Heart right ventricle (tissue), 16 donors: ENCODE measurements at regions not wholly inside any gene's neighbourhood (a gene's known extent, or its start where the extent isn't known, plus 50 kb on each side); places are given as distances from the start of the nearest gene placed in this dataset.
"Not testable (repeated sequence)": the region's sequence is repeated elsewhere in the genome, so short reads cannot be mapped to it uniquely, and the experiment has no call there.

Experiments used
- ATAC-seq, 8 donors: fragments of 200-7000 bp; cut with Tn5 transposase; one replicate each; pipeline ENCODE4 v1.9.1; 2020; ENCODE audit warnings: mild to moderate bottlenecking in 8 of 8, moderate library complexity in 8 of 8, moderate number of reproducible peaks in 1 of 8
- DNase-seq, 2 donors: peaks; one replicate each; pipeline ENCODE4 v3.0.0-alpha.2; 2020
- H3K27ac ChIP-seq, 10 donors: fragments of 200-600 bp; sonication (generic) in 2 of 10; one replicate each; pipeline versions ENCODE4 v1.5.0 to v1.8.0; 2020 to 2022; ENCODE audit warnings: mild to moderate bottlenecking in 3 of 10
- H3K27me3 ChIP-seq, 7 donors: fragments of 200-600 bp; one replicate each; pipeline ENCODE4 v1.8.0; 2021 to 2022; ENCODE audit warnings: mild to moderate bottlenecking in 2 of 7
- H3K36me3 ChIP-seq, 9 donors: fragments of 200-600 bp; sonication (generic) in 1 of 9; one replicate each; pipeline versions ENCODE4 v1.5.0 to v1.8.0; 2020 to 2022; ENCODE audit warnings: mild to moderate bottlenecking in 2 of 9
- H3K4me1 ChIP-seq, 9 donors: fragments of 200-600 bp; sonication (generic) in 1 of 9; one replicate each; pipeline versions ENCODE4 v1.5.0 to v1.8.0; 2020 to 2022; ENCODE audit warnings: mild to moderate bottlenecking in 4 of 9
- H3K4me3 ChIP-seq, 10 donors: fragments of 200-600 bp; sonication (generic) in 2 of 10; one replicate each; pipeline versions ENCODE4 v1.5.0 to v1.8.0; 2020 to 2022; ENCODE audit warnings: mild to moderate bottlenecking in 7 of 10, moderate library complexity in 2 of 10
- H3K9me3 ChIP-seq, 11 donors: fragments of 200-600 bp in 10 of 11; sonication (generic) in 2 of 11; one replicate each; pipeline versions ENCODE4 v1.5.0 to v1.8.0; 2013 to 2022; ENCODE audit warnings: mild to moderate bottlenecking in 2 of 11, control low read depth in 1 of 11, moderate library complexity in 1 of 11
- WGBS, 2 donors: extraction: QIAGEN DNeasy Blood & Tissue Kit; methylation state at CpG; one replicate each; pipeline ENCODE4 v1.1.7; 2013; ENCODE audit warnings: inconsistent platforms in 1 of 2; 5-methylcytosine and 5-hydroxymethylcytosine counted together
- intact Hi-C, 10 donors: fragments of 100-400 bp; cut with DNase I; formaldehyde crosslinking; loops; one replicate each; pipeline versions ENCODE4 v1.11.1 to v1.14.2; 2022
- TF ChIP-seq, protein P1 (sequence below), 9 donors: fragments of 200-600 bp; sonication (generic) in 2 of 9; IDR thresholded peaks; one replicate each; pipeline versions ENCODE4 v1.5.0 to v1.8.0; 2021 to 2022; ENCODE audit warnings: antibody characterized with exemption in 9 of 9, mild to moderate bottlenecking in 5 of 9, moderate library complexity in 1 of 9
- donor health status: Arrhythmogenic right ventricular cardiomyopathy.
- donor health status: ischemic (EF 13 %, LVEDD 7.1; RV severe dilation, severe dysfunction).
- donor health status: healthy with polysubstance abuse.
- donor health status: DM: no; HTN: yes; CAD: no.
- donor health status: DM: no; HTN: no; CAD: no.
- donor health status: ischemic (EF 25% LVEDD 6.9; RV normal size, moderate dysfunction).
- donor health status: ischemic (EF 25% LVEDD 5.7; RV mildly dilated, moderate dysfunction).
- donor health status: healthy.
- donor health status: DM: yes; HTN: yes; CAD: no.
- donor health status: Ischemic cardiomyopathy.
- donor health status: ischemic (EF 35%, LVEDD 5.7; RV mildly dilated, moderate dysfunction).
- donor health status: nonischemic (EF 11% LVEDD 7.7; RV severe dilation, severe dysfunction).
- donor health status: DM: yes; HTN: yes; CAD: no.
- donor health status: PGD.
- donor health status: ischemic (EF 29% LVEDD 5.4; RV normal size, mild dysfunction).
- donor health status: nonischemic (EF 23%, LVEDD 6.1; RV moderate dilation, normal function).

DNA sequence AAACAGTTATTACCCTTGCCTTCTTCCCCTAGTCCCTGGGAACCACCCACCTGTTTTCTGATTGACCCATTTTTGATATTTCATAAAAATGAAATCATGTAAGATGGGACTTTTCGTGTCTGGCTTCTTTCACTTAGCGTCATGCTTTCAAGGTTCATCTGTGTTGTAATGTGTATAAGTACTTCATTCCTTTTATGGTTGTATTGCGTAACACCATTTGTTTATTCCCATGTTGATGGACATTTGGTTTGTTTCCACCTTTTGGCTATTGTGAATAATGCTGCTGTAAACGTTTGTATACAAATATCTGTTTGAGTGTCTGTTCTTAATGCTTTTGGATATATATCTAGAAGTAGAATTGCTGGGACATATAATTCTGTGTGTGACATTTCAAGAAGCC, 650.1 kb upstream of the COX7C start:
- no peak for ATAC-seq
- Histone ChIP-seq H3K27me3 (no peaks in the 10 kb centered on the region), H3K4me3 (no peak overlapping the region), H3K9me3 (peaks cover 0 to 4% (median 0%) of the 10 kb centered on the region in 11 donors), H3K27ac (no peak overlapping the region), H3K36me3 (no peaks in the 10 kb centered on the region), H3K4me1 (no peaks in the 10 kb centered on the region)
- 75 to 82% methylated on average over 4 of the region's 4 CpGs for WGBS, 2 donors
- no peak for DNase-seq
- intact Hi-C loops = no loop called here
- TF ChIP-seq, protein P1, sequence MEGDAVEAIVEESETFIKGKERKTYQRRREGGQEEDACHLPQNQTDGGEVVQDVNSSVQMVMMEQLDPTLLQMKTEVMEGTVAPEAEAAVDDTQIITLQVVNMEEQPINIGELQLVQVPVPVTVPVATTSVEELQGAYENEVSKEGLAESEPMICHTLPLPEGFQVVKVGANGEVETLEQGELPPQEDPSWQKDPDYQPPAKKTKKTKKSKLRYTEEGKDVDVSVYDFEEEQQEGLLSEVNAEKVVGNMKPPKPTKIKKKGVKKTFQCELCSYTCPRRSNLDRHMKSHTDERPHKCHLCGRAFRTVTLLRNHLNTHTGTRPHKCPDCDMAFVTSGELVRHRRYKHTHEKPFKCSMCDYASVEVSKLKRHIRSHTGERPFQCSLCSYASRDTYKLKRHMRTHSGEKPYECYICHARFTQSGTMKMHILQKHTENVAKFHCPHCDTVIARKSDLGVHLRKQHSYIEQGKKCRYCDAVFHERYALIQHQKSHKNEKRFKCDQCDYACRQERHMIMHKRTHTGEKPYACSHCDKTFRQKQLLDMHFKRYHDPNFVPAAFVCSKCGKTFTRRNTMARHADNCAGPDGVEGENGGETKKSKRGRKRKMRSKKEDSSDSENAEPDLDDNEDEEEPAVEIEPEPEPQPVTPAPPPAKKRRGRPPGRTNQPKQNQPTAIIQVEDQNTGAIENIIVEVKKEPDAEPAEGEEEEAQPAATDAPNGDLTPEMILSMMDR (IDR thresholded peaks at IDR 0.05) = no peak

DNA sequence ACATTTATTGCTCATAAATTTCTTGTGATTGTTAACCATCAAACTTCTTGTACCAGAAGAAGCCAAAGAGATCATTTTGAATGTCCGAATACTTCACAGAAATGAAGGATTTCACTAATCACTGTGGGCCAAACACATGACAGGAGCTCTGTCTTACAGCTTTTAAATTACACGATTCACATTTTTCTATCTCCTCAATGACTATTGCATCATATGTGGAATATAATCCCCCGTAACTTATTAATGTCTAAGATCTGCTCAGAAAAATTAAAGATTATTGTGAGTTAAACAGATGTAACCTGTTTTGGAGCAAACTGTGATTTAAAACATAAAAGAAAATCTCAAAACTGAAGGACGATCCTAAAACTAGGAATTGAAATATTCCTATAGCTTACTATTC, 645.2 kb upstream of the COX7C start:
- TF ChIP-seq, protein P1 (IDR thresholded peaks at IDR 0.05) = no peak
- no peaks in the 10 kb centered on the region for H3K36me3 ChIP-seq
- no peaks in the 10 kb centered on the region for H3K4me1 ChIP-seq
- H3K9me3 ChIP-seq = peaks cover 0 to 13% (median 0%) of the 10 kb centered on the region in 11 donors
- no peak overlapping the region for H3K27ac ChIP-seq
- H3K4me3 ChIP-seq = no peak overlapping the region
- ATAC-seq (no peak), DNase-seq (no peak)
- 86 to 89% methylated on average over 4 of the region's 4 CpGs for WGBS, 2 donors
- intact Hi-C loops = no loop called here
- no peaks in the 10 kb centered on the region for H3K27me3 ChIP-seq

DNA sequence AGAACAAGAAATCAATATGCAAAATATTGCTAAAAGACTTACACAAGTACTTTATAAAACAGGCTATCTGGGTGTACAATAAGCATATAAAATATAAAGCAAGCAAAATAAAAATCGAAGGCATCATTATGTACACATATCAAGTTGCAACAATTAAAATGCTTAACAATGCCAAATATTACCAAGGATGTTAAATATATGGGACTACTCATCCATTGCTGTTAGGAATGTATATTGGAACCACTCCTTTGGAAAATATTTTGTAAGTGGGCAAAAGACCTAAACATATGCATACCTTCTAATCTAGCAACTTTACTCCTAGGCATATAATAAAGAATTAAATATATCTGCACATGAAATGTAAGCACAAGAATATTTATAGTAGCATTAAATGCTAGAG, 632.6 kb upstream of the COX7C start:
- Histone ChIP-seq H3K27me3 (no peaks in the 10 kb centered on the region), H3K36me3 (no peaks in the 10 kb centered on the region), H3K4me1 (no peaks in the 10 kb centered on the region), H3K4me3 (no peak overlapping the region), H3K27ac (no peak overlapping the region), H3K9me3 (peaks cover 0 to 24% (median 0%) of the 10 kb centered on the region in 11 donors)
- TF ChIP-seq, protein P1 (IDR thresholded peaks at IDR 0.05) = no peak
- WGBS, 2 donors = 82 to 94% methylated on average over 1 of the region's 1 CpG
- intact Hi-C loops = no loop called here
- ATAC-seq = no peak
- no peak for DNase-seq

DNA sequence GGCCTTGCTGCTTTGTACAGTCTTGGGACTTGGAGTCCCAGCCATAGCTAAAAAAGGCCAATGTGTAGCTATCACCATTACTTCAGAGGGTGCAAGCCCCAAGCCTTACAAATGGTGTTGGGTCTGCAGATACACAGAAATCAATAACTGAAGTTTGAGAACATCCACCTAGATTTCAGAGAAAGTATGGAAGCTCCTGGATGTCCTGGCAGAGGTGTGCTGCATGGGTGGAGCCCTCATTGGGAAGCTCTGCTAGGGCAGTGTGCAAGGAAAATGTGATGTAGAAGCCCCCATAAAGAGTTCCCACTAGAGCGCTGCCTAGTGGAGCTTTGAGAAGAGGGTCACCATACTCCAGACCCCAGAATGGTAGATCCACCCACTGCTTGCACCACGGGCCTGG, 626.7 kb upstream of the COX7C start:
- H3K36me3 ChIP-seq = no peaks in the 10 kb centered on the region
- H3K27ac ChIP-seq = no peak overlapping the region
- TF ChIP-seq, protein P1 (IDR thresholded peaks at IDR 0.05) = no peak
- no peaks in the 10 kb centered on the region for H3K4me1 ChIP-seq
- 72 to 81% methylated on average over 2 of the region's 2 CpGs for WGBS, 2 donors
- H3K9me3 ChIP-seq = peaks cover 0 to 41% (median 3%) of the 10 kb centered on the region in 11 donors
- H3K27me3 ChIP-seq = no peaks in the 10 kb centered on the region
- H3K4me3 ChIP-seq = no peak overlapping the region
- ATAC-seq (no peak), DNase-seq (no peak)
- intact Hi-C loops = no loop called here

DNA sequence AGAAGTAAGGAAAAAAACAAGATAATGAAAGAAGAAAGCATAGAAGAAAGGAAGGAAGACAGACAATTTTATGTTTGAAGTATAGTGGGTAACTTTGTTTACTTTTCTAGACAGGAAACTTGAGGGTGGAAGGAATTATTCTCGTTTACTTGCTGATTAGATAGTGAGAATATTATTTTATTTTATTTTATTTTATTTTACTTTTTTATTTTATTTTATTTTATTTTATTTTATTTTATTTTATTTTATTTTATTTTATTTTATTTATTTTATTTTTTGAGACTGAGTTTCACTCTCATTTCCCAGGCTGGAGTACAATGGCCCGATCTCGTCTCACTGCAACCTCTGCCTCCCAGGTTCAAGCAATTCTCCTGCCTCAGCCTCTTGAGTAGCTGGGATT, 623.1 kb upstream of the COX7C start:
- WGBS, 2 donors = 75 to 88% methylated on average over 3 of the region's 3 CpGs
- H3K27ac ChIP-seq, H3K27me3 ChIP-seq, intact Hi-C loops, H3K36me3 ChIP-seq, ATAC-seq, H3K4me3 ChIP-seq, DNase-seq, H3K4me1 ChIP-seq: not testable (repeated sequence)
- H3K9me3 ChIP-seq = peaks cover 0 to 31% (median 3%) of the 10 kb centered on the region in 11 donors
